ENCODE measurements at regions not wholly inside any gene's neighbourhood (a gene's known extent, or its start where the extent isn't known, plus 50 kb on each side); places are given as distances from the start of the nearest gene placed in this dataset.

GRCh38 chr5:116970318-116970717 lies 395.7 kb upstream of the SEMA6A start:
- Histone ChIP-seq H3K4me3 (ENCODE audit: low read depth, low read length, poor library complexity, severe bottlenecking) (no peak overlapping the region), H3K9me3 (ENCODE audit: low read length) (no peaks in the 10 kb centered on the region), H2AFZ (ENCODE audit: low read length) (no peak overlapping the region), H3K4me1 (ENCODE audit: insufficient read depth, low read length, poor library complexity, severe bottlenecking) (no peaks in the 10 kb centered on the region), H3K36me3 (ENCODE audit: insufficient read depth, low read length) (no peaks in the 10 kb centered on the region), H4K20me1 (ENCODE audit: insufficient read depth, low read length) (no peaks in the 10 kb centered on the region), H3K4me2 (ENCODE audit: low read length) (no peak overlapping the region), H3K27ac (ENCODE audit: low read depth, low read length, poor library complexity, severe bottlenecking) (no peak overlapping the region), H3K79me2 (ENCODE audit: insufficient read depth, low read depth, low read length) (no peaks in the 10 kb centered on the region), H3K9me2 (ENCODE audit: insufficient read depth, low read length) (no peaks in the 10 kb centered on the region)
- TF ChIP-seq CTCF (conservative IDR thresholded peaks at IDR 0.05; ENCODE audit: low read length) (no peak), EZH2phosphoT487 (IDR thresholded peaks at IDR 0.05; ENCODE audit: borderline replicate concordance, low read depth, low read length) (no peak)
- intact Hi-C loops (cut with micrococcal nuclease; ENCODE audit: unreplicated experiment) = no loop called here
- no peak for DNase-seq (ENCODE audit: low spot score)
- no TSS peak for BruUV-seq (replicated peaks)
- CTCF ChIA-PET (ENCODE audit: unreplicated experiment) = no interaction called here
- POLR2A ChIA-PET = no interaction called here

GRCh38 chr5:116964438-116964837 lies 389.8 kb upstream of the SEMA6A start:
- no peaks in the 10 kb centered on the region for H3K9me2 ChIP-seq (ENCODE audit: insufficient read depth, low read length)
- H3K36me3 ChIP-seq (ENCODE audit: insufficient read depth, low read length) = no peaks in the 10 kb centered on the region
- H3K79me2 ChIP-seq (ENCODE audit: insufficient read depth, low read depth, low read length) = no peaks in the 10 kb centered on the region
- no peak overlapping the region for H2AFZ ChIP-seq (ENCODE audit: low read length)
- CTCF ChIA-PET (ENCODE audit: unreplicated experiment) = no interaction called here
- H4K20me1 ChIP-seq (ENCODE audit: insufficient read depth, low read length) = no peaks in the 10 kb centered on the region
- BruUV-seq (replicated peaks) = no TSS peak
- TF ChIP-seq CTCF (conservative IDR thresholded peaks at IDR 0.05; ENCODE audit: low read length) (no peak), EZH2phosphoT487 (IDR thresholded peaks at IDR 0.05; ENCODE audit: borderline replicate concordance, low read depth, low read length) (no peak)
- H3K27ac ChIP-seq (ENCODE audit: low read depth, low read length, poor library complexity, severe bottlenecking) = no peak overlapping the region
- DNase-seq (ENCODE audit: low spot score) = no peak
- intact Hi-C loops (cut with micrococcal nuclease; ENCODE audit: unreplicated experiment) = no loop called here
- POLR2A ChIA-PET = no interaction called here
- H3K4me2 ChIP-seq (ENCODE audit: low read length) = no peak overlapping the region
- no peaks in the 10 kb centered on the region for H3K9me3 ChIP-seq (ENCODE audit: low read length)
- no peak overlapping the region for H3K4me3 ChIP-seq (ENCODE audit: low read depth, low read length, poor library complexity, severe bottlenecking)
- no peaks in the 10 kb centered on the region for H3K4me1 ChIP-seq (ENCODE audit: insufficient read depth, low read length, poor library complexity, severe bottlenecking)

- intact Hi-C loops (cut with micrococcal nuclease; ENCODE audit: unreplicated experiment) = no loop called here
- H2AFZ ChIP-seq (ENCODE audit: low read length) = no peak overlapping the region
- no peaks in the 10 kb centered on the region for H3K79me2 ChIP-seq (ENCODE audit: insufficient read depth, low read depth, low read length)
- no peak for DNase-seq (ENCODE audit: low spot score)
- H3K9me2 ChIP-seq (ENCODE audit: insufficient read depth, low read length) = no peaks in the 10 kb centered on the region
- no peaks in the 10 kb centered on the region for H3K9me3 ChIP-seq (ENCODE audit: low read length)
- H3K4me3 ChIP-seq (ENCODE audit: low read depth, low read length, poor library complexity, severe bottlenecking) = no peak overlapping the region
- no peaks in the 10 kb centered on the region for H3K36me3 ChIP-seq (ENCODE audit: insufficient read depth, low read length)
- no peak overlapping the region for H3K27ac ChIP-seq (ENCODE audit: low read depth, low read length, poor library complexity, severe bottlenecking)
- no TSS peak for BruUV-seq (replicated peaks)
- ChIA-PET CTCF (ENCODE audit: unreplicated experiment) (no interaction called here), POLR2A (no interaction called here)
- no peak overlapping the region for H3K4me2 ChIP-seq (ENCODE audit: low read length)
- H4K20me1 ChIP-seq (ENCODE audit: insufficient read depth, low read length) = no peaks in the 10 kb centered on the region
- no peak for TF ChIP-seq CTCF (conservative IDR thresholded peaks at IDR 0.05; ENCODE audit: low read length)
- no peak for TF ChIP-seq EZH2phosphoT487 (IDR thresholded peaks at IDR 0.05; ENCODE audit: borderline replicate concordance, low read depth, low read length)
- no peaks in the 10 kb centered on the region for H3K4me1 ChIP-seq (ENCODE audit: insufficient read depth, low read length, poor library complexity, severe bottlenecking)
Measured at GRCh38 chr5:116961021-116961420, 386.4 kb upstream of the SEMA6A start.
